ENCODE measurements at regions not wholly inside any gene's neighbourhood (a gene's known extent, or its start where the extent isn't known, plus 50 kb on each side); places are given as distances from the start of the nearest gene placed in this dataset.

GRCh38 chr9:115629879-115630840 lies 512.2 kb upstream of the TNC start:
- DNase-seq = no peak

GRCh38 chr9:115632391-115632790 lies 514.4 kb upstream of the TNC start:
- no peak for DNase-seq

GRCh38 chr9:115633104-115633503 lies 515.1 kb upstream of the TNC start:
- no peak for DNase-seq

- DNase-seq = peak; percentile 46
Observed at GRCh38 chr9:115635680-115636383, 517.8 kb upstream of the PAPPA start.

- DNase-seq = no peak
Observed at GRCh38 chr9:115636596-115636995, 517.0 kb upstream of the PAPPA start.

GRCh38 chr9:115637661-115638060 lies 515.9 kb upstream of the PAPPA start:
- DNase-seq = no peak

GRCh38 chr9:115640887-115641286 lies 512.7 kb upstream of the PAPPA start:
- DNase-seq = no peak

GRCh38 chr9:115642285-115642684 lies 511.3 kb upstream of the PAPPA start:
- DNase-seq = no peak

- no peak for DNase-seq
Observed at GRCh38 chr9:115643948-115644727, 509.5 kb upstream of the PAPPA start.

GRCh38 chr9:115649991-115650472 lies 503.6 kb upstream of the PAPPA start:
- DNase-seq = no peak

GRCh38 chr9:115650768-115651167 lies 502.8 kb upstream of the PAPPA start:
- DNase-seq = no peak

- DNase-seq = no peak
Observed at GRCh38 chr9:115651461-115651860, 502.1 kb upstream of the PAPPA start.

GRCh38 chr9:115653171-115653606 lies 500.4 kb upstream of the PAPPA start:
- DNase-seq = no peak

GRCh38 chr9:115657695-115658094 lies 495.9 kb upstream of the PAPPA start:
- no peak for DNase-seq

- no peak for DNase-seq
Observed at GRCh38 chr9:115665519-115665918, 488.1 kb upstream of the PAPPA start.

GRCh38 chr9:115668521-115668920 lies 485.1 kb upstream of the PAPPA start:
- DNase-seq = no peak

GRCh38 chr9:115671236-115671962 lies 482.2 kb upstream of the PAPPA start:
- DNase-seq = no peak

- DNase-seq = no peak
Observed at GRCh38 chr9:115671963-115672305, 481.7 kb upstream of the PAPPA start.

- no peak for DNase-seq
Observed at GRCh38 chr9:115672477-115673316, 480.9 kb upstream of the PAPPA start.

GRCh38 chr9:115673599-115673998 lies 480.0 kb upstream of the PAPPA start:
- DNase-seq = no peak

GRCh38 chr9:115674091-115674490 lies 479.5 kb upstream of the PAPPA start:
- DNase-seq = no peak
